ENCODE measurements at regions not wholly inside any gene's neighbourhood (a gene's known extent, or its start where the extent isn't known, plus 50 kb on each side); places are given as distances from the start of the nearest gene placed in this dataset.
"Not testable (repeated sequence)": the region's sequence is repeated elsewhere in the genome, so short reads cannot be mapped to it uniquely, and the experiment has no call there.

DNA sequence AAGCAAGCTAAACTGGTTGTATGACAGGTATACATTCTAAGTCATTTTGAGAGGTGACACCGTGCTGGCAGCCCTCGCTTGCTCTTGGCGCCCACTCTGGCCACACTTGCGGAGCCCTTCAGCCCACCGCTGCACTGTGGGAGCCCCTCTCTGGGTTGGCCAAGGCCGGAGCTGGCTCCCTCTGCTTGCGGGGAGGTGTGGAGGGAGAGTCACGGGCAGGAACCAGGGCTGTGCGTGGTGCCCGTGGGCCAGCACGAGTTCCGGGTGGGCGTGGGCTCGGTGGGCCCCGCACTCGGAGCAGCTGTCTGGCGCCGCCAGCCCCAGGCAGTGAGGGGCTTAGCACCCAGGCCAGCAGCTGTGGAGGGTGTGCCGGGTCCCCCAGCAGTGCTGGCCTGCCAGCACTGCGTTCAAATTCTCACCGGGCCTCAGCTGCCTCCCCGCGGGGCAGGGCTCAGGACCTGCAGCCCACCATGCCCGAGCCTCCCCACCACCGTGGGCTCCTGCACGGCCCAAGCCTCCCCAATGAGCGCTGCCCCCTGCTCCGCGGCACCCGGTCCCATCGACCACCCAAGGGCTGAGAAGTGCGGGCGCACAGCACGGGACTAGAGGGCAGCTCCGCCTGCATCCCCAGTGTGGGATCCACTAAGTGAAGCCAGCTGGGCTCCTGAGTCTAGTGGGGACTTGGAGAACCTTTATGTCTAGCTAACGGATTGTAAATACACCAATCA is 269.0 kb upstream of the MKLN1 start:
- not testable (repeated sequence) for DNase-seq

DNA sequence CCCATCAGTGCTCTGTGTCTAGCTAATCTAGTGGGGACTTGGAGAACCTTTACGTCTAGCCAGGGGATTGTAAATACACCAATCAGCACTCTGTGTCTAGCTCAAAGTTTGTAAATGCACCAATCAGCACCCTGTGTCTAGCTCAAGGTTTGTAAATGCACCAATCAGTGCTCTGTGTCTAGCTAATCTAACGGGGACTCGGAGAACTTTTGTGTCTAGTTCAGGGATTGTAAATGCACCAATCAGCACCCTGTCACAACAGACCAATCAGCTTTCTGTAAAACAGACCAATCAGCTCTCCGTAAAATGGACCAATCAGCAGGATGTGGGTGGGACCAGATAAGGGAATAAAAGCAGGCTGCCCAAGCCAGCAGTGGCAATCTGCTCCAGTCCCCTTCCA is 268.3 kb upstream of the MKLN1 start:
- DNase-seq: not testable (repeated sequence)

DNA sequence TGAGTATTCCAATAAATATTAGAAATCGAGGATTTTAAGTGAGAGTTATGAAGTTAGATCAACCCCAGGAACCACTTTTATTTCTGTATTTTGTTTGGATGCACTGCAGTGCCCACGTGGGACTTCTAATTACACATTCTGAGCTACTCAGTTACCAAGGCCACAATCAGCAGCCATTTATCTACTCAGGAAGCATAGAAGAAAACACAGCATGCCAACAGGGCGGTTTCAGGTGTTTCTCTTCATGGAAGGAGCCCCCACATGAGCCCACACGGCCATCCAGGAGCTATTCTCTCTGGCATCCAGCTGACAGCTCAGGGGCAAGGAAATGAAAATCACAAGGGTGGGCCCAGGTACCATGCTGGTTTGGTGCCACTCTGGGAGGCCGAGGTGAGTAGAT is 266.5 kb upstream of the MKLN1 start:
- DNase-seq: no peak

DNA sequence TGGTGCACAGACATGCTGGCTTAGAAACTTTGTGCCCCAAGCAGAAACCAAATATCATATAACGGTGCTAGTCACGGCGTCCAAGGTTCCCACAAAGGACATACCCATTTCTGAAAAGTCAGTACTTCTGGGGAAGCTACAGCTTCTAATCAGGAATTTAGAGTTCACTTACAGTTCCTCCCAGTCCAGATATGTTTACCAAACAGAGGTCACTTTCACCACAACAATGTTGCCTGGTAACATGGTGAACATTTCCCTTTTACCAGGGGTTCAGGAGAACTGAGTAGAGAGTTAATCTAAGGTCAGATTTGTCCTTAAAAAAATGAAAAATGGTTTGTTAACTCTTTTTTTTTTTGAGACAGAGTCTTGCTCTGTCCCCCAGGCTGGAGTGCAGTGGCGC is 265.9 kb upstream of the MKLN1 start:
- no peak for DNase-seq

DNA sequence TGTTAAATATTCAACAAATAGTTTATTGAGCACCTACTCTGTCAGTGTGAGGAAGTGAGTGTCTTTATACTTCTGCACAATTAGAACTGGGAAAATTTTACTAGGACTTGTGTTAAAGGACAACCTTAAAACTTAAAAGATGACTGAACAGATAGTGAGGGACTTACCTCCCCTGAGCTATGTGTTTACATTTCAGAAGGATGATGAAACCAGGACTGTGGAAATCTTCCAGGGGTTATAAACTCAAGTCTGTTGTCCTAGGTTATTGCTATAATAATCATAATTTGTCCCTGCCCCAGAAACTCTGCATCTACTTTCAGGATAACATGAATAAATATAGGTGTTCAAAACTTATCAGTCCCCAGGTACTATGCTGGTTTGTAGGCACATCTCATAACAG is 261.0 kb upstream of the MKLN1 start:
- DNase-seq: no peak

DNA sequence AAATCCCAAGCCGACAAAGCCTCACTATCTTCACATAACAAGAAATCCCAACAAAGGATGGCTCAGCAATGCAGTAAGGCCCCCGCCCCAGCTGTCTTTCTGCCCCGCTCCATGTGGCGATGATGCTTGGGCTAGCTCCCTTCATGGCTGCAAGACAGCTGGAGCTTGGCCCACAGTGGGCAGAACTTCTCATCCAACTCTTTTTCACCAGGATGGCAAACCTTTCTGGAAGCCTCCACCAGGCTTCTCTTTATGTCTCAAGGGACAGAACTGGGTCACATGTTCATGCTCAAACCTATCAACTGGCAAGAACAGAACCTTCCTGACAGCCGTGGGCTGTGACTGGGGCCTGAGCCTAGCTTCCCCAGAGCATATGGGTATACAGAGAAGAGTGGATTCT is 260.5 kb upstream of the MKLN1 start:
- DNase-seq: no peak

DNA sequence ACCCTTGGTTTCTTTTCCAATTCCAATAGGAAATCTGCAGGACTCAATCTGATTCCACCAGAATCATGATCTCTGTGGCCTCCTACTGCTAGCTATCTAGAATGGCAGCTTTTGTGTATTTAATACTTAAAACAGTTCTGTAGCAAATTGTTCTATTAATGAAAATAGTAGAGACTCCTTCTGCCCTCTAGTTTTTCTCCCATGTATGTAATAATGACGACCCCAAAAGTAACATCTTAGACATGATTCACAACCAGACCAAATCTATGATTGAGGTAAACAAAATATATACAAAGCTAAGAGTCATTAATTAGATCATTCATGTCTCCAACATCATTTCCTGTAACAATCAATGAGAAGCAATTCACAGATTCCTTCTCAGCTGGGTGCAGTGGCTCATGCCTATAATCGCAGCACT is 259.1 kb upstream of the MKLN1 start:
- no peak for DNase-seq

DNA sequence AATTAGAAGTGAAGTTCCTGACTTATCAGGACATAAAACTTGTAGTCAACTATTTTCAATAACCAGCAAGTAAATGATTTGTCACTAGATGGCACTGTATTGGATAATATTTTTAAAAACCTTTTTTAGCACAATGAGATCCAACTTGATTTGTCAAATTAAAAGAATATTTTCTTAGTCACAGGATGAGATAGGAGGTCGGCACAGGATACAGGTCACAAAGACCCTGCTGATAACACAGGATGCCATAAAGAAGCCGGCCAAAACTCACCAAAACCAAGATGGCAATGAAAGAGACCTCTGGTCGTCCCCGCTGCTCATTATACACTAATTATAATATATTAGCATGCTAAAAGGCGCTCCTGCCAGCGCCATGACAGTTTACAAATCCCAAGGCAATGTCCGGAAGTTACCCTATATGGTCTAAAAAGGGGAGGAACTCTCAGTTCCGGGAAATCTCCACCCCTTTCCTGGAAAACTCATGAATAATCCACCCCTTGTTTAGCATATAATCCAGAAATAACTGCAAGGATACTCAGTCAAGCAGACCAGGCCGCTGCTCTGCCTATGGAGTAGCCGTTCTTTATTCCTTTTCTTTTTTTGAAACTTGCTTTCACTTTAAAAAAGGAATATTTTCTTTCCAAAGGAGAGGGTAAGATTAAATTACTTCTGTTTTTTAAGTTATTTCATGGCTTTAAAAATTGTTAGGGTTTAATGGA is 255.7 kb upstream of the MKLN1 start:
- DNase-seq: no peak

DNA sequence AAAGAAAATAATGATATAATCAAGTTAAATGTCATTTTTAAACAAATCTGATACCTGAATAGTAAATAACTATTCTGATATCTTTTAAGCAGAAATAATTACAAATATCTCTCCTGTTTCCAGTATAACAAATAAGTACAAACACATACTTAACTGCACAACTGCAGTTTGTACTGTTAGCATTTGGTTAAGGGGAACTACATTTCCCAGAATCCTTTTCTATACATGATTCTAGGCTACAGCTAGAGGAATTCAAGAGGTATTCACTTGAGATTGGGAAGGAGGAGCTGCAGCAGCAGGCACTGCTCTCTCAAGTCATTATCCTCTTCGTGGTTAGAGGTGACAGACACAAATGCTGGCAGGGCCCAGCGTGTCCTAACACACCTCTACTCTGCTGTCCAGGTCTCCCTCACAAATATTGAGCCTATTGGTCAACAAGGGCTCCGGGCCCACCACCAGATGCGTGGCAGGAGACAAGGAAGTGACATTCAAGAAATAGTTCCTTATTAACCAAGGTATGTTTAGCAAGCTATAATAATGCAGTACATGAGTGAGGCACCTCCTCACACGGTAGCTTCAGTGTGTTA is 255.1 kb upstream of the MKLN1 start:
- DNase-seq: no peak

DNA sequence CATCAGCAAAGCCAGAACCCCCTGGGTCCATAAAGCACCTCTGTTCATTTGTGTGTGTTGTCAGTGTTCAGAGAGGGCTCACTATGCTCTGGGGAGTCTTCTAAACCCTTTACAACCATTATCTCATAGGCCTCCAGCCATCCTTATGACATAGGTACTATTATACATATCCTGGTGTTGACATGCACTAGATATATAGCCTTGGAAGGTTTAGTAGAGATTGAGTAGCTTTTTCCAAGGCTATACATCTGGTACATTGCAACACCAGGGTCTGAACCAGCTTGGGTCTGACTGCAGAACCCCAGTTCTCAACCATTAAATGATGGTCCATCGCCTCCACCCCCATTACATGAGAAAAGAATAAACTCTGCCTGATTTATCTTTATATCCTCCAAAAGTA is 253.6 kb upstream of the MKLN1 start:
- no peak for DNase-seq

DNA sequence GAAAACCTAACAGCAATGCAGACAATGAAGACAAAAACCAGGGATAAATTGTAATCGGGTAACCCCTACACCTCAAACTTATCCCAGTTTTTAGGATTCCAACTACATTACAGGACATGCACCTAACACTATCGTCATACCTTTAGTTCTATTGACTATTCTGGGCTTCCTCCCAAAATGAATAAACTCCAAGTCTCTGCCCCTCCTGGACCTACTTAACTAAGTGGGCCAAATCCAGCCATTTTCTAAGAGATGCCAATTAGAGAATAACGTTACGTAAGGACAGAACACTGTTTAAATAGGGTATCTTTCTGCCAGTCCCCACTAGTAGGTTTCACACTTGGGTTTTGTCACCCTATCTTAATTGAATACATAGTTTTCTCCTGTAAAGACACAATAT is 253.1 kb upstream of the MKLN1 start:
- no peak for DNase-seq

DNA sequence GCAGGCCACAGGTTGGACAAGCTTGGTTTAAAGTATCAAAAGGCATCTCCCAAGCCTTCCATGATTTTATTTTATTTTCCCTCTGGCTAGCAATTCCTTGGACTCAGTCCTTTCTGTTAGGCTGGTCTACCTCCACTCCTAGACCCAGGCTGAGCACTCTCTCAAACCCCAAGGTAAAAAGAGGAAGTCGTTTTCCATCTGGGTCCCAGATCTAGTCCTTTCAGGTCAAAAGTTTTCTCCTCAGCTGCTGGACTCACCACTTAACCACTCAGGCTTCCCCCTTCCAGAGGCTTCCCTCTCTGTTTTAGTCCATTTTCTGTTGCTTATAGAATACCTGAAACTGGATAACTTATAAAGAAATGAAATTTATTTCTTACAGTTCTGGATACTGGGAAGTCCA is 252.3 kb upstream of the MKLN1 start:
- DNase-seq: no peak

DNA sequence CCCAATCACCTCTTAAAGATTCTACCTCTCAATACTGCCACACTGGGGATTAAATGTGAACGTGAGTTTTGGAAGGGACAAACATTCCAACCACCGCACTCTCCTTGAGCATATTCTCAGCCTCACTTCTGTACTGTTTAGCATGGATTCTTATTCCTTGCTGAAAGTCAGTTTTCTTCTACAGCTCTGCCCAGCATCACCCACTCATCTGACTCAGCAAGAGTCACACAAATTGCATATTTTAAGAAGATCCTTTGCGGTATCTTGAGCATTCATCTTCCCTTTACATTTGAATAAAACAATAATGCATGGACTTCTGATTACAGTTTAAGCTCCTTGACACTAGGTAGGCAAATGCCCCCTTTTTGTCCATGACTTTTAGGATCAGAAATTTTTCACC is 251.6 kb upstream of the MKLN1 start:
- DNase-seq: no peak

DNA sequence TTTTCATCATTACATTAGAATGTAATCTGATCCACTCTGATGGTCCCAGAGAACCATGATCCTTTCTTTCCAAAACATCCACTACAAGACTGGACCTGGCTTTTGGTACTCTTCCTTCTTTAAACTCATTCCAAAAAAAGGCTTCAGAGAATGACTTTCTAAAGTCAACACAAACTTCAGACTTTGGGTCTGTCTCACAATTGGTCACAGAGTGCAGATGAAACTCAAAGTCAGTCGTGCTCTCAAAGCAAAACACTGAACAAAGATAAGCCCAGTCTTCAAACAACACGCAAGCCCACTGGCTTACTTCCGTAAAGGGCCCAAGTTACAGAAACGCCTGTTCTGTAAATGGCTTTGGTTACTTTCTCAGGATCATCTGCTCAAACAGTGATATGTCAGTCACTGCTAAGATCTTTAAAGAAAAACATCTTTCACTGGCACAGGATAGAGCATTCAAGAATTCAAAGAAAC is 250.9 kb upstream of the MKLN1 start:
- DNase-seq: no peak

DNA sequence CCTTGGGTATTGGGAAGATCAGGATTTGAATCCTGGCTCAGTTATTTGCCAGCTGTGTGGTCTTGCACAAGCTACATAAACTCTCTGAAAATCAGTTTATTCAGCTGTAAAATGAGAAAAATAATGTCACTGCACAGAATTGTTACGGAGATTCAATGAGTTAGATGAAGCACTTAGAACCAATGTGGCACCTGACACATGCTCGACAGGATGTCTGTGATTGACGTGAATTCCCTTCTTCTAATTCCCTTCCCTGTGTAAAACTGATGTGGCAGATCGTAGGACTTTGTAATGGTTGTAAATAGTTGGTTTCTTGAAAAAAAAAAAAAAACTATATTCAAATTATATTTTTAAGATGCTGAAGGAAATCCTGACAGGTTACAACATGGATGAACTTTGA is 249.9 kb upstream of the MKLN1 start:
- no peak for DNase-seq

DNA sequence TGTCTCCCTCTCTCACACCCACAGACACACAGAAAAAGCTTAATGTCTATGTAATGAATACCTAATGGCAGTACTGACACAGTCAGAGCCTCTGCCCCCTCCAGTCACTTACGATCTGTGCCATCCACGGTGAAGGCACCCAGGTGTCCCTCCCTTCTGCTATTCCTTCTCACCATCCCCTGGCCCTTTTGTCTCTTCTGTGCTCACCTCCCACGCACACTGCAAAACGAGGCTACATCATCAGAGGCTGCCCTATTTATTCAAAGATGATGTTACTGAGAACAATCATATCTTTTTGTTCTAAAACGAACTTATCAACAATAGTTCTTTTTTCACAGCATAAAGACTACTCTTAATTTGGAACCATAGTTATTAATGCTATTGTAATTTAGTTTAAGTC is 246.9 kb upstream of the MKLN1 start:
- DNase-seq: no peak

DNA sequence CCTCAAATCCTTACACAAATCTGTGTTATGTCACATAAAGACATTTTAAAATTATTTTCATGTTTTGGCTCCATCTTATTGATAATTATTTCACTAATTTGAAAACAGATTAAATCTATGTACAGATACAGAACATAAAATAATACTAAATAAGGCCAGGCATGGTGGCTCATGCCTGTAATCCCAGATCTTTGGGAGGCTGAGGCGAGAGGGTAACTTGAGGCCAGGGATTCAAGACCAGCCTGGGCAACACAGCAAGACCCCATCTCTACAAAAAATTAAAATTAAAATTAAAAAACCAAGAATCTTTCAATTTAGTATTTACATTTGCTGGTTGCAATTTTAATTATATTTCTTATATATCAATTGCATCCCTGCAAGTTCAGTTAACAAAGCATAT is 246.4 kb upstream of the MKLN1 start:
- no peak for DNase-seq

DNA sequence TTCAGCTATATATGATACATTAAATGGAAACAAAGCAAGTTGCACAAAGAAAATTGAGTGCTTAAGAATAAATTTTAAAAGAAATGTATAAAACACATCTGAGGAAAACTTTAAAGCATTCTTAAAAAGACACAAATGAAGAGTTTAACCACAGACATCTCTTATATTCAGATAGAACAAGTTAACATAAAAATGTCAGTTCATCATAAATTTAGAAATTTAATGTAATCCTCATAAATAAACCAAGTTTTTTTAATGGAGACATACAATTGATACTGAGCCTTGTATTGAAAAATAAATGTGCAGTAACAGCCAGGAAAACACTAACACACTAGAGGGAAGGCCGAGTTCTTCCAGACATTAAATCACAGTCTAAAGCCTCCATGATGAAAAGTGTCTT is 243.9 kb upstream of the MKLN1 start:
- no peak for DNase-seq

DNA sequence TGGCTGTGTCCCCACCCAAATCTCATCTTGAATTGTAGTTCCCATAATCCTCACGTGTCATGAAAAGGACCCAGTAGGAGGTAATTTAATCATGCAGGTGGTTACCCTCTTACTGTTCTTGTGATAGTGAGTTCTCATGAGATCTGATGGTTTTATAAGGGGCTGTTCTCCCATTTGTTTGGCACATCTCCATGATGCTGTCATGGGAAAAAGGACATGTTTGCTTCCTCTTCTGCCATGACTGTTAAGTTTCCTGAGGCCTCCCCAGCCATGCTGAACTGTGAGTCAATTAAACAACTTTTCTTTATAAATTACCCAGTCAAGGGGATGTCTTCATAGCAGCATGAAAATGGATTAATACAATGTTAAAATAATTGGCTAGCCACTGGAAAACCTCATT is 243.3 kb upstream of the MKLN1 start:
- not testable (repeated sequence) for DNase-seq

DNA sequence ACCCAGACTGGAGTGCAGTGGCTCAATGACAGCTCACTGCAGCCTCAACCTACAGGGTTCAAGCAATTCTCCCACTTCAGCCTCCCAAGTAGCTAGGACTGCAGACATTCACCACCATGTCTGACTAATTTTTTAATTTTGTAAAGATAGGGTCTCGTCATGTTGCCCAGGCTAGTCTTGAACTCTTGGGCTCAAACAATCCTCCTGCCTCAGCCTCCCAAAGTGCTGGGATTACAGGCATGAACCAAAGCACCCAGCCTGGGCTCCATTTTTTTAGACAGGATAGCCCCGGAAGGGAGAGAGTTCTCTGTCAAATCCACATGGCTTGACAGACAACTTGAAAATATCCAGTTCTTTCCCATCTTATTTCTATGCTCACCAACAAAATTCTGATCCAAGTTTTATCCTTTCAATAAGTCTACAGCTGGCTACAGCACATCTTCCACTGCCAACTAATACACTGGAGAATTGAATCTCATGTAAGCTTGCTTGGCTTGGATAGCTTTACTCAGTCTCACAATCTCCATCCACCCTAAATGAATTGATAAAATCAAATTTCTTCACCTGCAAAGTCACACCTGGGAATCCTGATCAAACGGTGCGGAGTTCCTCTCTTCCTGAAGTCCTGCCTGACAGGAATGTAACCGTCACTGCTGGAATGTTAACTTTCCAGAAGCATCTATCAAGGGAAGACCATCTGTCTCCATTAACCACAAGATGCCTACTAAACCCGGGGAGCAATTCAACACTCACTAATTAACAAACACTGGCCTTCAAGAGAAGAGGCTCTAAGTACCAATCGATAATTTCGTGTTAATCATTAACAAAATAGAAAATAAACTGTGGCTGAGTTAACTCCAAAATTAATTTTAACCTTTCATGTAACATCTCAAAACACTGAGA is 239.7 kb upstream of the MKLN1 start:
- DNase-seq: no peak

DNA sequence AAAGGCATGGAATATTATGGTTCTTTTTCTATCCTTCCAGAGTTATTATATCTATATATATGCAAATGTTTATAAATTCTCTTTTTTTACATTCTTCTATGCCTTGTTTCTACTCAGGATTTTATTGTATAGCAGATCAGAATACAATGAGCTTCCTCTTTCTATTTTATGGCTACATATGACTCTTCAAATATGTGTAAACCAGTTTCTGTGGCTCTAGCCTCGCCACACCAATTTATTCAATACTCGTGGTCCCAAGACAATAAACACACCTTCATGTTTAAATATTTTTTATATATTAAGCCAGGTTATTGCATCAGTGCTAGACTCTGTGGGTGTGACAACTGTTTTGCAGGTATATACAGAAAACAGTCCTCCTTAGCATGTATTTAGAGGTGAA is 237.5 kb upstream of the MKLN1 start:
- DNase-seq: no peak

DNA sequence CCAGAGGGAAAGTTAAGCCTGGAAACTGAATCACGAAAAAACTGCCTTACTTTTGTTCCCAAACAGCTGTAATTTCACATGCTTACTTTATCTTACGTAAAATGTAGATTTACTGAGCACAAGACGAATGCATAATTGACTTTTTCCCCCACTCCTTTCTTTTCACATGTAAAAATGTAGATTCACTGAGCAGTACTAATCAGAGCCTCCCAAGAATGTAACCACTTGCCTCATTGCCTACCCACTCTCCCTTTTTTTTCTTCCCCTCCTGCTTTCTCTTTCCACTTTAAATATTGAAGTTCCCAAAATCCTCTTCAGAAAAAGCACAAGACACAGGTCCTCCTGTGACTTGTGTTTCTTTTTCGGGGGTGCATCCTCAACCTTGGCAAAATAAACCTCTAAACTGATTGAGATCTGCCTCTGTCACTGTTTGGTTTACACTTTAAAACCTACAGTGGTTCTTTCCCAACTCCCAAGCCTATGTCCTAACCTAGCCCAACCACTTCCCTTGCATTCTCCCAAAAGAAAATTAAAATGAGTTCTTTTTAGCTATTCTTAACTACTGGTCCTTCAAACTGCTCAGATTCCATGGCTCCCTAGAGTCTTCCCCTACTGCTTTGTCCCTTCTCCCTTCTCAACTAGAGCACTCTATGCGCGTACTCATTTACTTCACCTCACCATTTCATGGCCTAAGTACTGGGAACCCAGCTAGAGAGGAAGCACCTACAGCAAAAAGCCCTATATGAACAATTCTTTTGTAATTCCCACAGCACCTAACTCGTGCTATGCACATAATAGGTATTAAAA is 236.6 kb upstream of the MKLN1 start:
- no peak for DNase-seq
